ENCODE measurements at regions not wholly inside any gene's neighbourhood (a gene's known extent, or its start where the extent isn't known, plus 50 kb on each side); places are given as distances from the start of the nearest gene placed in this dataset.

- H3K36me3 Mint-ChIP-seq (ENCODE audit: low read depth): no peaks in the 10 kb centered on the region
- no peak for TF ChIP-seq CREB1 (CRISPR knock-in tag; IDR thresholded peaks at IDR 0.05; ENCODE audit: low read depth)
- TF ChIP-seq ETS1 (IDR thresholded peaks at IDR 0.05): no peak
- no peak for TF ChIP-seq ZNF114 (CRISPR knock-in tag; IDR thresholded peaks at IDR 0.05)
- TF ChIP-seq STAT1 (IDR thresholded peaks at IDR 0.05; ENCODE audit: unreplicated experiment): no peak
- TF ChIP-seq NANOG (IDR thresholded peaks at IDR 0.05; ENCODE audit: borderline replicate concordance): no peak
- H3K27me3 ChIP-seq (ENCODE audit: insufficient read depth): no peaks in the 10 kb centered on the region
- no peak overlapping the region for H3K27ac Mint-ChIP-seq
- no peaks in the 10 kb centered on the region for H3F3A ChIP-seq (replicated peaks; ENCODE audit: low read depth)
- no peak overlapping the region for H3K4me3 Mint-ChIP-seq
- no peaks in the 10 kb centered on the region for H3K36me3 ChIP-seq (ENCODE audit: insufficient read depth)
- peaks cover 6% of the 10 kb centered on the region; the same call in 1 of the 3 replicates for H3K4me1 Mint-ChIP-seq
- H3K27me3 Mint-ChIP-seq (ENCODE audit: insufficient read depth, low read depth, poor library complexity): no peaks in the 10 kb centered on the region
- DNase-seq (ENCODE audit: low spot score) (peak; percentile 22), ATAC-seq (peak; percentile 57)
- H3K9me3 Mint-ChIP-seq: no peaks in the 10 kb centered on the region
- H3K9me2 ChIP-seq (ENCODE audit: insufficient read depth): no peaks in the 10 kb centered on the region
- H3K27ac ChIP-seq (ENCODE audit: low read depth): no peak overlapping the region
- H2AFZ ChIP-seq: peak overlapping the region; percentile 84
- H4K20me1 ChIP-seq (replicated peaks; ENCODE audit: insufficient read depth): no peaks in the 10 kb centered on the region
- no peak overlapping the region for H3K4me2 ChIP-seq
- H3K79me2 ChIP-seq (replicated peaks; ENCODE audit: insufficient read depth): no peaks in the 10 kb centered on the region
- H3K4me3 ChIP-seq: no peak overlapping the region
- H3K4me1 ChIP-seq (ENCODE audit: insufficient read depth): peaks cover 8% of the 10 kb centered on the region
Observed at GRCh38 chr12:14194572-14194971, 170.9 kb upstream of the ATF7IP start.

GRCh38 chr12:14199455-14200198 is 165.9 kb upstream of the ATF7IP start:
- Histone ChIP-seq H3K27ac (ENCODE audit: low read depth) (no peak overlapping the region; the same call in 1 of the 2 replicates), H3K36me3 (ENCODE audit: insufficient read depth) (no peaks in the 10 kb centered on the region), H3K9me2 (ENCODE audit: insufficient read depth) (no peaks in the 10 kb centered on the region), H3K4me2 (no peak overlapping the region), H3K27me3 (ENCODE audit: insufficient read depth) (no peaks in the 10 kb centered on the region), H3K4me3 (no peak overlapping the region), H4K20me1 (replicated peaks; ENCODE audit: insufficient read depth) (no peaks in the 10 kb centered on the region), H3F3A (replicated peaks; ENCODE audit: low read depth) (no peaks in the 10 kb centered on the region), H3K4me1 (ENCODE audit: insufficient read depth) (peaks cover 3% of the 10 kb centered on the region; the same call in 1 of the 2 replicates), H2AFZ (no peak overlapping the region), H3K79me2 (replicated peaks; ENCODE audit: insufficient read depth) (no peaks in the 10 kb centered on the region)
- no peaks in the 10 kb centered on the region for H3K9me3 Mint-ChIP-seq
- no peak for TF ChIP-seq EZH2 (IDR thresholded peaks at IDR 0.05; ENCODE audit: low read depth, unreplicated experiment)
- TF ChIP-seq JUNB (IDR thresholded peaks at IDR 0.05; ENCODE audit: unreplicated experiment): no peak
- no peak for TF ChIP-seq ZNF114 (CRISPR knock-in tag; IDR thresholded peaks at IDR 0.05)
- TF ChIP-seq ETS1 (IDR thresholded peaks at IDR 0.05): no peak
- TF ChIP-seq ZNF331 (CRISPR knock-in tag; IDR thresholded peaks at IDR 0.05; ENCODE audit: low read depth): no peak
- no peak for TF ChIP-seq POLR2AphosphoS5 (IDR thresholded peaks at IDR 0.05; ENCODE audit: low read depth)
- TF ChIP-seq NANOG (IDR thresholded peaks at IDR 0.05; ENCODE audit: borderline replicate concordance): no peak
- no peak for TF ChIP-seq EZH2phosphoT487 (IDR thresholded peaks at IDR 0.05; ENCODE audit: unreplicated experiment)
- TF ChIP-seq CREB1 (CRISPR knock-in tag; IDR thresholded peaks at IDR 0.05; ENCODE audit: low read depth): no peak
- TF ChIP-seq REST (IDR thresholded peaks at IDR 0.05; ENCODE audit: unreplicated experiment): no peak
- TF ChIP-seq CTCF (conservative IDR thresholded peaks at IDR 0.05; ENCODE audit: low read depth in 2 of 2): no peak
- TF ChIP-seq STAT1 (IDR thresholded peaks at IDR 0.05; ENCODE audit: unreplicated experiment): no peak
- no peak for ATAC-seq
- no peak overlapping the region for H3K27ac Mint-ChIP-seq
- no peak overlapping the region for H3K4me3 Mint-ChIP-seq
- no peaks in the 10 kb centered on the region for H3K4me1 Mint-ChIP-seq
- no peaks in the 10 kb centered on the region for H3K27me3 Mint-ChIP-seq (ENCODE audit: insufficient read depth, low read depth, poor library complexity)
- DNase-seq (ENCODE audit: low spot score): no peak
- no peaks in the 10 kb centered on the region for H3K36me3 Mint-ChIP-seq (ENCODE audit: low read depth)

Measured in GM23338 (cell line).